Eye (tissue), 1 donor: ENCODE measurements at regions not wholly inside any gene's neighbourhood (a gene's known extent, or its start where the extent isn't known, plus 50 kb on each side); places are given as distances from the start of the nearest gene placed in this dataset.

ENCODE experiments used
- DNase-seq: peaks from one replicate; pipeline ENCODE4 v3.0.0-alpha.2; 2015

- peak; percentile 75 for DNase-seq
Measured at GRCh38 chr1:177838907-177839485, 130.9 kb downstream of the SEC16B start.

GRCh38 chr1:177833631-177834030 lies 136.2 kb downstream of the SEC16B start:
- no peak for DNase-seq

GRCh38 chr1:177830531-177831135 lies 139.2 kb downstream of the SEC16B start:
- DNase-seq, result no peak

- DNase-seq, result no peak
Measured at GRCh38 chr1:177825276-177825901, 144.5 kb downstream of the SEC16B start.

- DNase-seq, result no peak
Measured at GRCh38 chr1:177824508-177824982, 145.3 kb downstream of the SEC16B start.

- DNase-seq, result no peak
Measured at GRCh38 chr1:177820213-177820612, 149.6 kb downstream of the SEC16B start.

GRCh38 chr1:177817937-177818875 lies 151.7 kb downstream of the SEC16B start:
- DNase-seq, result no peak

- DNase-seq, result no peak
Measured at GRCh38 chr1:177812650-177813049, 157.2 kb downstream of the SEC16B start.

GRCh38 chr1:177812144-177812543 lies 157.7 kb downstream of the SEC16B start:
- no peak for DNase-seq

- DNase-seq, result no peak
Measured at GRCh38 chr1:177811429-177811828, 158.4 kb downstream of the SEC16B start.

- peak; percentile 28 for DNase-seq
Measured at GRCh38 chr1:177809819-177810218, 160.0 kb downstream of the SEC16B start.

- no peak for DNase-seq
Measured at GRCh38 chr1:177802304-177802703, 167.6 kb downstream of the SEC16B start.

GRCh38 chr1:177801790-177802189 lies 168.1 kb downstream of the SEC16B start:
- no peak for DNase-seq

GRCh38 chr1:177800400-177801088 lies 169.3 kb downstream of the SEC16B start:
- no peak for DNase-seq

- DNase-seq, result no peak
Measured at GRCh38 chr1:177799746-177800145, 170.1 kb downstream of the SEC16B start.

GRCh38 chr1:177798614-177799013 lies 171.2 kb downstream of the SEC16B start:
- DNase-seq, result no peak

GRCh38 chr1:177796561-177796960 lies 173.3 kb downstream of the SEC16B start:
- DNase-seq, result no peak

GRCh38 chr1:177794376-177794991 lies 175.4 kb downstream of the SEC16B start:
- DNase-seq, result peak; percentile 71

GRCh38 chr1:177793900-177794299 lies 176.0 kb downstream of the SEC16B start:
- DNase-seq, result peak; percentile 54

- no peak for DNase-seq
Measured at GRCh38 chr1:177790566-177790965, 179.3 kb downstream of the SEC16B start.

GRCh38 chr1:177789956-177790355 lies 179.9 kb downstream of the SEC16B start:
- no peak for DNase-seq

- no peak for DNase-seq
Measured at GRCh38 chr1:177786176-177786745, 183.6 kb downstream of the SEC16B start.
